ENCODE measurements at regions not wholly inside any gene's neighbourhood (a gene's known extent, or its start where the extent isn't known, plus 50 kb on each side); places are given as distances from the start of the nearest gene placed in this dataset.
"Not testable (repeated sequence)": the region's sequence is repeated elsewhere in the genome, so short reads cannot be mapped to it uniquely, and the experiment has no call there.

DNA sequence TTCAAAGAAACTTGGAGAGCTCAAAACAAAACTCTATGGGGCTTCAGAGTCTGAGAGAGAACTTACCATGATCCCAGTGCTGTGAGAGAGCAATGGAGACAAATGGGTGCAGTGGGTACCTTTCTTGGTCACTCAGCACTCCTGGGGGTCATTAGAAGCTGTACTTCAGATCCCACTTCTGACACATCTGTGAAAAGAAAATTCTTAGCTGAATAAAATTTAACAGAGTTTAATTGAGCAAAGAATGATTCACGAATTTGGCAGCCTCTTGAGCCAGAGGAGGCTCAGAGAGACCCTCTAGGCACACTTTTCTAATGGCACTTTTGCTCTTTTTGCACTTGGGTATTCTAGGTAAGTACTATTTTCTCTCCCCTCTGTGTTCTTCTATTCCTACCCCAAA, 96.8 kb upstream of the SYT10 start:
- no peak for TF ChIP-seq CTCF (IDR thresholded peaks at IDR 0.05)
- Histone ChIP-seq H3K27ac (no peak overlapping the region), H3K4me3 (no peak overlapping the region)
- no peak for DNase-seq (ENCODE audit: low spot score)

GRCh38 chr12:33546004-33546403, 106.4 kb upstream of the SYT10 start:
- H3K27ac ChIP-seq, result no peak overlapping the region
- H3K4me3 ChIP-seq, result no peak overlapping the region
- no peak for DNase-seq (ENCODE audit: low spot score)
- no peak for TF ChIP-seq CTCF (IDR thresholded peaks at IDR 0.05)

DNA sequence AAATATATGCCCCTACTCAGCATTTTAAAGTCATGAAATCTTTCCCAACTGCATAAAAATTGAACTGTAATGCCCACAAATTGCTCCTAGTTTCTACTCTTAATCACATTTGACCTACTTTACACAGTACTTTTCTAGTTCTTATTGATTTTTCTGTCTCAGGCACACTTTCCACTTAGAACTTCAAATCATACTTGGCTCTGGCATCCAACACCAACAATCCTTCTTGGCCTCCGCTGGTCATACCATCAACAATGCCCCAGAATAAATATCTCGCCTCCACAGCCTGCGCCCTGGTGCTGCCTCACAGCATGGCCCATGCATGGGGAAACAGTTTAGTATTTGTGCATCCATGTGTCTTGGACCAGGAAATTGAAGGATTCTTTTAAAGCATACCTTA, 107.5 kb upstream of the SYT10 start:
- H3K4me3 ChIP-seq, result no peak overlapping the region
- no peak for DNase-seq (ENCODE audit: low spot score)
- TF ChIP-seq CTCF (IDR thresholded peaks at IDR 0.05), result no peak
- H3K27ac ChIP-seq, result no peak overlapping the region

GRCh38 chr12:33550214-33550613, 110.6 kb upstream of the SYT10 start:
- not testable (repeated sequence) for H3K27ac ChIP-seq; DNase-seq (ENCODE audit: low spot score)

GRCh38 chr12:33551006-33551405, 111.4 kb upstream of the SYT10 start:
- Histone ChIP-seq H3K27ac (no peak overlapping the region), H3K4me3 (no peak overlapping the region)
- TF ChIP-seq CTCF (IDR thresholded peaks at IDR 0.05), result no peak
- no peak for DNase-seq (ENCODE audit: low spot score)

More at GRCh38 chr12:33550214-33550613, 110.6 kb upstream of the SYT10 start:
- not testable (repeated sequence) for H3K4me3 ChIP-seq

- no peak for DNase-seq (ENCODE audit: low spot score)
- no peak for TF ChIP-seq CTCF (IDR thresholded peaks at IDR 0.05)
- Histone ChIP-seq H3K4me3 (no peak overlapping the region), H3K27ac (no peak overlapping the region)
These were observed 115.5 kb upstream of the SYT10 start for GRCh38 chr12:33555128-33555527.

DNA sequence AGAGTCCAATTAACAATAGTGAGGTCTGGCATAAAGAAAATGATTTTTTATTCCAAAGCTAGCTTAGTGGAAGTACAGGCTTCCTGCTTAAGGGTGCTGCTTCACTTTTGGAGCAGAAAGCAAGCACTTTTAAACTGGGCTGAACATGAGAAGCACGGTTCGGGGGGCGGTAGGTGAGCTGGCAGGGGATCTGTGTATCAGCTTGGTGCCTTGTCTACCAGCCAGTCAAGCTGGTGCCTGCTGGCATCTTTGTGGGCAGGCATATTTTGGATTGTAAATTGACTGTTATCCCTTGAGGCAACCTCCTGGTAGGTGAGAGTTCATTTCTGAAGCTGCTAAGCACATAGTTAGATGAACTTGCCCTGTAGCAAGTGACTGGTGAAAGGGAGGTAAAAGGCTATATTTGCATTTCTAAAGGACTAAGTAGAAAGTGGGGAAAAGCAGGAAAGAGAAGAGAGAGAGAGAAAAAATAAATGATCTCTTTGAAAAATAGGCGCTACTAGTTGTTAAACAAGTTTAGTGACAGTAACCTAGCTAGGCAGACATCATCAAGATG, 121.1 kb upstream of the SYT10 start:
- no peak overlapping the region for H3K27ac ChIP-seq
- no peak for TF ChIP-seq CTCF (IDR thresholded peaks at IDR 0.05)
- no peak for DNase-seq (ENCODE audit: low spot score)
- no peak overlapping the region for H3K4me3 ChIP-seq

- DNase-seq (ENCODE audit: low spot score), result no peak
- no peak for TF ChIP-seq CTCF (IDR thresholded peaks at IDR 0.05)
- no peak overlapping the region for H3K4me3 ChIP-seq
- no peak overlapping the region for H3K27ac ChIP-seq
These were observed 122.8 kb upstream of the SYT10 start for GRCh38 chr12:33562401-33562800.
